Liver (tissue), 8 donors: ENCODE measurements at regions not wholly inside any gene's neighbourhood (a gene's known extent, or its start where the extent isn't known, plus 50 kb on each side); places are given as distances from the start of the nearest gene placed in this dataset.

Source experiments
- DNase-seq: peaks from one replicate; pipeline ENCODE4 v3.0.0-alpha.2; 2017; ENCODE audit warnings: low spot score
- H3K27ac ChIP-seq, 2 donors: one replicate each; pipeline ENCODE4 v1.7.0; 2013; ENCODE audit warnings: inconsistent platforms in 2 of 2, low read length in 2 of 2, control low read depth in 1 of 2, low read depth in 1 of 2, mild to moderate bottlenecking in 1 of 2
- H3K27me3 ChIP-seq, 4 donors: one replicate each; pipeline versions ENCODE4 v1.6.1 to v1.7.0; 2013; ENCODE audit warnings: low read length in 3 of 4, inconsistent platforms in 1 of 4, mild to moderate bottlenecking in 1 of 4, moderate library complexity in 1 of 4; ENCODE audit not compliant: control insufficient read depth in 4 of 4, insufficient read depth in 4 of 4
- H3K36me3 ChIP-seq, 4 donors: one replicate each; pipeline versions ENCODE4 v1.6.1 to v1.7.0; 2013; ENCODE audit warnings: low read length in 3 of 4, mild to moderate bottlenecking in 3 of 4, low read depth in 1 of 4, moderate library complexity in 1 of 4; ENCODE audit not compliant: control insufficient read depth in 4 of 4, insufficient read depth in 3 of 4
- H3K4me1 ChIP-seq, 4 donors: one replicate each; pipeline versions ENCODE4 v1.6.1 to v1.7.0; 2013; ENCODE audit warnings: low read length in 3 of 4, mild to moderate bottlenecking in 3 of 4, moderate library complexity in 1 of 4; ENCODE audit not compliant: control insufficient read depth in 4 of 4, insufficient read depth in 4 of 4
- H3K4me3 ChIP-seq, 3 donors: one replicate each; pipeline versions ENCODE4 v1.6.1 to v1.7.0; 2013; ENCODE audit warnings: low read length in 3 of 3, control low read depth in 1 of 3, low read depth in 1 of 3, mild to moderate bottlenecking in 1 of 3
- H3K9ac ChIP-seq, 2 donors: one replicate each; pipeline ENCODE4 v1.7.0; 2013; ENCODE audit warnings: low read length in 2 of 2, mild to moderate bottlenecking in 2 of 2, moderate library complexity in 2 of 2, control low read depth in 1 of 2, low read depth in 1 of 2
- H3K9me3 ChIP-seq, 4 donors: one replicate each; pipeline versions ENCODE4 v1.6.1 to v1.7.0; 2013; ENCODE audit warnings: low read length in 3 of 4; ENCODE audit not compliant: control insufficient read depth in 4 of 4
- ATF3 ChIP-seq: IDR thresholded peaks from 2 replicates; pipeline ENCODE4 v1.6.1; 2016; ENCODE audit warnings: antibody characterized with exemption
- CTCF ChIP-seq: fragments of 150-350 bp; IDR thresholded peaks from 2 replicates; pipeline ENCODE4 v1.5.1; 2017; ENCODE audit warnings: improper control_type of control experiment, low read depth, low read length; ENCODE audit not compliant: missing input control
- EGR1 ChIP-seq, 2 donors: IDR thresholded peaks; 2 replicates each; pipeline ENCODE4 v1.6.1; 2016 to 2018; ENCODE audit warnings: antibody characterized with exemption in 2 of 2, low read depth in 2 of 2
- FOXA1 ChIP-seq: IDR thresholded peaks from 2 replicates; pipeline ENCODE4 v1.6.1; 2016; ENCODE audit warnings: antibody characterized with exemption
- FOXA2 ChIP-seq: IDR thresholded peaks from 2 replicates; pipeline ENCODE4 v1.6.1; 2016; ENCODE audit warnings: antibody characterized with exemption
- GABPA ChIP-seq, 2 donors: IDR thresholded peaks in 1 of 2; conservative IDR thresholded peaks in 1 of 2; 2 replicates each; pipeline ENCODE4 v1.6.1; 2016; ENCODE audit warnings: antibody characterized with exemption in 2 of 2, mild to moderate bottlenecking in 1 of 2, moderate library complexity in 1 of 2
- HNF4A ChIP-seq, 2 donors: conservative IDR thresholded peaks; 2 replicates each; pipeline ENCODE4 v1.6.1; 2016; ENCODE audit warnings: antibody characterized with exemption in 2 of 2, mild to moderate bottlenecking in 2 of 2
- HNF4G ChIP-seq: IDR thresholded peaks from 2 replicates; pipeline ENCODE4 v1.6.1; 2016; ENCODE audit warnings: antibody characterized with exemption
- JUND ChIP-seq, 2 donors: IDR thresholded peaks; 2 replicates each; pipeline ENCODE4 v1.6.1; 2016; ENCODE audit warnings: antibody characterized with exemption in 2 of 2
- MAX ChIP-seq: IDR thresholded peaks from 2 replicates; pipeline ENCODE4 v1.6.1; 2016; ENCODE audit warnings: antibody characterized with exemption
- NR2F2 ChIP-seq: IDR thresholded peaks from 2 replicates; pipeline ENCODE4 v1.6.1; 2016; ENCODE audit warnings: antibody characterized with exemption
- RAD21 ChIP-seq, 2 donors: IDR thresholded peaks; 2 replicates each; pipeline ENCODE4 v1.6.1; 2016; ENCODE audit warnings: antibody characterized with exemption in 2 of 2, mild to moderate bottlenecking in 2 of 2
- REST ChIP-seq: IDR thresholded peaks from 2 replicates; pipeline ENCODE4 v1.6.1; 2016; ENCODE audit warnings: antibody characterized with exemption, mild to moderate bottlenecking
- RXRA ChIP-seq, 2 donors: IDR thresholded peaks; 2 replicates each; pipeline ENCODE4 v1.6.1; 2017 to 2018; ENCODE audit warnings: antibody characterized with exemption in 2 of 2, mild to moderate bottlenecking in 1 of 2
- SP1 ChIP-seq: IDR thresholded peaks from 2 replicates; pipeline ENCODE4 v1.6.1; 2018; ENCODE audit warnings: antibody characterized with exemption, mild to moderate bottlenecking
- TAF1 ChIP-seq: conservative IDR thresholded peaks from 2 replicates; pipeline ENCODE4 v1.6.1; 2016; ENCODE audit warnings: antibody characterized with exemption, mild to moderate bottlenecking
- YY1 ChIP-seq: IDR thresholded peaks from 2 replicates; pipeline ENCODE4 v1.6.1; 2016; ENCODE audit warnings: antibody characterized with exemption, mild to moderate bottlenecking
- ZBTB33 ChIP-seq: IDR thresholded peaks from 2 replicates; pipeline ENCODE4 v1.6.1; 2016; ENCODE audit warnings: antibody characterized with exemption
- WGBS: extraction: QIAGEN DNeasy Blood & Tissue Kit; methylation state at CpG from one replicate; pipeline ENCODE4 v1.1.7; 2013; 5-methylcytosine and 5-hydroxymethylcytosine counted together
- donor health status: healthy.
- donor health status: healthy.
- donor health status: healthy.
- donor health status: healthy.
- donor health status: healthy.

- Histone ChIP-seq H3K4me1 (no peaks in the 10 kb centered on the region), H3K27ac (no peak overlapping the region), H3K9ac (no peak overlapping the region), H3K9me3 (no peaks in the 10 kb centered on the region), H3K27me3 (no peaks in the 10 kb centered on the region), H3K36me3 (no peaks in the 10 kb centered on the region), H3K4me3 (no peak overlapping the region)
- TF ChIP-seq YY1 (no peak), HNF4A (conservative IDR thresholded peaks at IDR 0.05) (no peak), ATF3 (no peak), RAD21 (IDR thresholded peaks at IDR 0.05) (no peak), TAF1 (no peak), RXRA (IDR thresholded peaks at IDR 0.05) (no peak), HNF4G (no peak), EGR1 (IDR thresholded peaks at IDR 0.05; ENCODE audit: low read depth in 2 of 2) (no peak)
- DNase-seq: no peak
Measured at GRCh38 chr2:133856678-133857077, 288.4 kb upstream of the NCKAP5 start.

GRCh38 chr2:133859578-133859977 lies 291.3 kb upstream of the NCKAP5 start:
- no peaks in the 10 kb centered on the region for H3K4me1 ChIP-seq
- H3K27ac ChIP-seq: no peak overlapping the region
- no peaks in the 10 kb centered on the region for H3K36me3 ChIP-seq
- no peak for DNase-seq
- TF ChIP-seq RAD21 (IDR thresholded peaks at IDR 0.05) (no peak), SP1 (no peak), REST (no peak), CTCF (no peak), EGR1 (IDR thresholded peaks at IDR 0.05; ENCODE audit: low read depth in 2 of 2) (no peak), HNF4G (no peak), YY1 (no peak), MAX (no peak), GABPA (IDR thresholded peaks at IDR 0.05 in 1 of 2, conservative IDR thresholded peaks at IDR 0.05 in 1 of 2) (no peak), FOXA1 (no peak), JUND (IDR thresholded peaks at IDR 0.05) (no peak), ATF3 (no peak), HNF4A (conservative IDR thresholded peaks at IDR 0.05) (no peak), TAF1 (no peak), ZBTB33 (no peak), NR2F2 (no peak), RXRA (IDR thresholded peaks at IDR 0.05) (no peak), FOXA2 (no peak)
- H3K9me3 ChIP-seq: no peaks in the 10 kb centered on the region
- H3K27me3 ChIP-seq: peaks cover 0 to 4% (median 0%) of the 10 kb centered on the region in 4 donors
- WGBS: 81% methylated on average over 6 of the region's 6 CpGs
- H3K4me3 ChIP-seq: no peak overlapping the region
- no peak overlapping the region for H3K9ac ChIP-seq
